DND-41 (cell line): ENCODE measurements at regions not wholly inside any gene's neighbourhood (a gene's known extent, or its start where the extent isn't known, plus 50 kb on each side); places are given as distances from the start of the nearest gene placed in this dataset.

Experiments
- CTCF ChIP-seq: IDR thresholded peaks from 2 replicates; pipeline ENCODE4 v1.5.1; 2012; ENCODE audit warnings: borderline replicate concordance, low read length, moderate library complexity, mild to moderate bottlenecking; ENCODE audit not compliant: poor library complexity, severe bottlenecking; ENCODE audit errors: extremely low read depth
- EZH2 ChIP-seq: IDR thresholded peaks from 3 replicates; pipeline ENCODE4 v1.6.1; 2012; ENCODE audit warnings: borderline replicate concordance, low read depth, mild to moderate bottlenecking, moderate library complexity, low read length, inconsistent platforms; ENCODE audit not compliant: severe bottlenecking

DNA sequence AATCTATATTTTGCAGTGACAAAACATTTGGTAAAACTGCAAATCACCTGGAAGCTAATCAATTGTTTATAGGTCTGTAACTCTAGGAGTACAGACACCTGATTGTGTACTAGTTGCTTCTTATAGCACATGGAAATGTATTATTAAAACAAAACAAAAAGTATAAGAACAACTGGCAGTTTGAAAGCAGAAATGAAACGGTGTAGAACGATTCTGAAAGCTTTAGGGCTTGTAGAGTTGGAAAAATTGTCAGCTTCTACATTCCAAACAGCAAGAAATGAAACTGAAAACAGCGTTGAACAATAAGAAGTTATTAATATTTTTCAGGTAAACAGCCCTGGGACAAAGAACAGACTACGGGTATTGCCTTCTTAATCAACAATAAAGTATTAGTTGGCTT is 273.3 kb downstream of the OLFM3 start:
- no peak for TF ChIP-seq CTCF
- TF ChIP-seq EZH2 = no peak
